SIG-M5 treated with dmso at 0.1 percent for 504 hours (cell line): ENCODE measurements at regions not wholly inside any gene's neighbourhood (a gene's known extent, or its start where the extent isn't known, plus 50 kb on each side); places are given as distances from the start of the nearest gene placed in this dataset.

Source experiments
- DNase-seq: peaks from one replicate; lab custom pipeline; 2025; ENCODE audit not compliant: unreplicated experiment; lab: John Stamatoyannopoulos, UW

DNA sequence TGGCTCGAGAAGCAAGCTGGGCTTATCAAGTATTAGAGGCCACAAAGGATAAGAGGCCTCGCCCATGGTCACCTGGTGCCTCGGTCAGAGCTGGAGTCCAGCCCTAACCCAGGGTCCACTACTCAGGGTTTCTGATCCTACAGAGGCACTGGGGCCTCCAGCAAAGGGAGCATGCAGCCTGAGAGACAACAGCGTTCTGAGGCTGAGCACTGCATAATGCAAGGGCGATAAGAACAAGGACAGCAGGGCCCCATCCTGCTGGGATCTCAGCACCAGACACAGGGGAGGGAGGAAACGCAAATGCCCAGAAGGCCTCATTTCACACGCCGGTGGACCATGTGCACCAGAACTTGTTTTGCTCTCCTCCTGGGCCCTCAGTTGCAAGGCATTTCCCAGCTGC is 63.0 kb downstream of the C5orf15 start:
- DNase-seq: no peak

DNA sequence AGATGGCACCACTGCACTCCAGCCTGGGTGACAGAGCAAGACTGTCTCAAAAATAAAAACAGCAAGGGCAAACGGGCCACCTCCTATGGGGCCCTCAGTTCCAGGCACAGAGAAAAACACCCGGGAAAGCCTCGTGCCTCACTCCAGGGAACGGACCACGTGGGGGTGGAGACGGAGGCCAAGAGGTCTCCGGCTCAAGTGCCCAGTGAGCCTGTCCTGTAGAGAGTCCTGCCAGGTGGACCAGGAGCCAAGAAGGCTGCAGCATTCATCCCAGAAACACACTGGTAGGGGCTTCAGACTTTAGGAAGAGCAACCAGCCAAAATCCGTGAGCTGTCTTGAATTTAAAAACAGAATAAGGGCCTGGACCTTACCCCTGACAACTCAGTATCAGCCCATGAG is 63.8 kb downstream of the C5orf15 start:
- DNase-seq: no peak

DNA sequence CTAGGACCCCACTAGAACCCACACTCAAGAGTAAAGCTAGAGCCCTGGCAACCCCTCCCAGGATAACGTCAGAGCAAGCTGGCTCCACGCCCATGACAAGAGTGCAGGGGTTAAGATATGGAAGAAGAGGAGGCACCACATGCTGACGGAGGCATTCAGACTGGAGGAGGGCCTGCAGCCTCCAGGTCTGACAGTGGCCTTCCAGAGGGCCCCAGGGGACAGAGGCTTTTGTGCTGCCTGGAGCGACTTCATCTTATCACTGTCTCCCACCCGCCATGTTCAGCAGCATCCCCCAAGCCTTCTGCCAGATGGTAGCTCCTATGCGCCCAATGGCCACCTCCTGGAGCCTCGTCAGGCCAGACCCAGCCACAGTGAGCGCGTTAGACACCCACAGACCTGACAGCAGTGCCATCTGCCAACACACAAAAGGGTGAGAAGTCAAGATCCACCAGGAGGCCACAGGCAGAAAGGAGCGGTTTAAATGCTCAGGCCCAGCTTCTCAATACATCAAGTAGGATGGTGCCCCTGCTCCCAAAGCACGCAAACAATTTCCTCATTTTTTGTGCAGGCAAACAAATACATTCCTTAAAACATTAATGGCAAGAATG is 65.8 kb downstream of the C5orf15 start:
- no peak for DNase-seq

DNA sequence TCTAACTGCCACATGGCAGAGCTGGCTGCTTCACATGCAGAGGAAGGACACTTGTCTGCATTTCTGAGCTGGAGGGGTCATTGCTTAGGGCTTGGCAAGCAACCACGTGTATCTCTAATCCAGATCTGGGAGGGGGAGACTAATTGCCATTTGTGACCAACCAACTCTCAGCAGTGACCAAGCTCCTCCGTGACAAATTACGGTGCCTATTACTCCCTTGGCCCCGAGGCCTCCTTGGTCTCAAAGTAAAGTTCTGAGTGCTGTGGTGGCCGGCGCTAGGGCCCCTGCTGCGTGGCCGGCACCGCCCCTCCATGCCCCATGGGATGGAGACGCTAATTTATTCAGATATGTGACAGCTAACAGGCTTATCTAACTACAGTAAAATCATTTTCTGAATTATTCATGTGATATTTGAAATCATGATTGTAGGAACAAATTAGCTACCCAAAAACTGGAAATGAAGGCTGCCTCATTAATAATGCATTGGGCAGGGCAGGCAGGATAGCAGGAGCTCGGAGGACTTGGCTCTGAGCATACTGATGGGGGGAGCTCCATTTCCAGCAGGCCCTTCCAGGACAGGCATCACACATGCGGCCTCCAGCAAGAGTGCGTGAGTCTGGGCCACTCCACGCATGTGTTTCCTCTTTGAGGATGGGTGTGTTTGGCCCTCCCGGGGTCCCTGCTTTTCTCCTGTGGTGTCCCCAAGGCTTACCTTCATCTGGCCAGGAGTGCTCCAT is 67.7 kb downstream of the C5orf15 start:
- DNase-seq: no peak

DNA sequence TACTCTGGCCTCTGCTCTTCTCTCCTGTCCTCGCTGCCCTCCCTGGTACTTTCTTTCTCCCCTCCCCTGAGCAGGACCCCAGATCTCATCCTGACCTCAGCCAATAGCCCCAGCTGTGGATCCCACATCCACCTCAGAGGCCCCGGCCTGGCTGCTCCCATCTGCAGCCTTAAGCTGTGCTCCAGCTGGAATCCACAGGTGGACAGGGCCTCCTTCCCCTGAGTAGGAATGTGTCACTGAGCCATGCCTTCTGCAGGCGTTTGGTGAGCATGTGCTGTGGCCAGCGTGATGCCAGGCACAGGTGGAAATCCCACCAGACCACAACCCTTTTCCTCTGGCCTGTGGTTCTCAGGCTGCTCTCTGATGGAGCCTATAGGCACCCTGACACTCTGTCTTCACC is 68.9 kb downstream of the C5orf15 start:
- DNase-seq: no peak

DNA sequence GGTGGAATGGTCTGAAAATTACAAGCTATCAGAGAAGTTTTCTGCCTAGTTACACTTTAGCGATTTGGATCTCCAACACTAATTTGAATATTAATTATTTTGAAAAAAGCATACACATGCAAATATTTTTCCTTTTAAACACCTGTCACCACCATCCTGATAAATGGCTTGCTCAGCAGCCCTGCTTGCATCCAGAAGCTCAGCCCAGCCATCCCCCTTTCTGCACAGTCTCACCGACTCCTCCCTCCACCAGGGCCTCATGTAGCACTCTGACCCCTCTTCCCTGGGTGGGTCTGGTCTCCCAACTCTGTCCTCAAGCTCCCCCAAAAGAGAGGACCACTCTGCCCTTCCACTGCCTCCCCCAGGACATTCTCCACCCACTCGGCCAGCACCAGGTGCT is 70.0 kb downstream of the C5orf15 start:
- DNase-seq: no peak

DNA sequence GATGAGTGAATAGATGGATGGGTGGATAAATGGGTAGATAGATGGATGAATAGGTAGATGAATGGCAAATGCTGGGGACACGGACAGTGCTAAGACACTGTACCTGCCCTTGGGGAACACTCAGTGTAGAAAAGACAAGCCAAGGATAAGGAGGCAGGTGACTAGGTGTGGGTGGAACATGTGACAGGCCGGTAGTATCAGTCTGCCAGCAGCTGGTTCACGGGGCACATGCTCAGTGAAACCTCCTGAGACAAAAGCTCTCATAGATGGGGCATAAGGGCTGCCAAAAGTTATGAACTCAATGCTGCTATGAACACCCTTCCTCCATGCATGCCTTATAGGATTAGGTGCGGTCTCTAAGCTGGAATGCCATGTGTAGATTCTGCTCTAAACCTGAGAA is 71.0 kb downstream of the C5orf15 start:
- DNase-seq: no peak

DNA sequence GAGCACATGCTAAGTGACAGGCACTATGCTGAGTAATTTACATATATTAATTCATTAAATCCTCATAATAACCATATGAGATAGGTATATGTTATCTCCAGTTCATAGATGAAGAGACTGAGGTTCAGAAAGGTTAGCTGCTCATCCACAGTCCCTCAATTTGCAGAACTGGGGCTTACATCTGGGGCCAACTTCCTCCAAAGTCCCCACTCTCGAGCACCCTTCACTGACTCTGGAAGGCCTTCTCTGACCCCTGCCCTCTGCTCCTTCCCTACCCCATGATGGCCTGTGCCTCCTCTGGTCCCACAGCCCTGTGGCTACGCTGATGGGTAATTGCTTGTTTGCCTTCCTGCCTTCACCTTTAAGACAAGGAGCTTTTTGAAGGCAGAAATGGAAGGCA is 71.6 kb downstream of the C5orf15 start:
- no peak for DNase-seq

DNA sequence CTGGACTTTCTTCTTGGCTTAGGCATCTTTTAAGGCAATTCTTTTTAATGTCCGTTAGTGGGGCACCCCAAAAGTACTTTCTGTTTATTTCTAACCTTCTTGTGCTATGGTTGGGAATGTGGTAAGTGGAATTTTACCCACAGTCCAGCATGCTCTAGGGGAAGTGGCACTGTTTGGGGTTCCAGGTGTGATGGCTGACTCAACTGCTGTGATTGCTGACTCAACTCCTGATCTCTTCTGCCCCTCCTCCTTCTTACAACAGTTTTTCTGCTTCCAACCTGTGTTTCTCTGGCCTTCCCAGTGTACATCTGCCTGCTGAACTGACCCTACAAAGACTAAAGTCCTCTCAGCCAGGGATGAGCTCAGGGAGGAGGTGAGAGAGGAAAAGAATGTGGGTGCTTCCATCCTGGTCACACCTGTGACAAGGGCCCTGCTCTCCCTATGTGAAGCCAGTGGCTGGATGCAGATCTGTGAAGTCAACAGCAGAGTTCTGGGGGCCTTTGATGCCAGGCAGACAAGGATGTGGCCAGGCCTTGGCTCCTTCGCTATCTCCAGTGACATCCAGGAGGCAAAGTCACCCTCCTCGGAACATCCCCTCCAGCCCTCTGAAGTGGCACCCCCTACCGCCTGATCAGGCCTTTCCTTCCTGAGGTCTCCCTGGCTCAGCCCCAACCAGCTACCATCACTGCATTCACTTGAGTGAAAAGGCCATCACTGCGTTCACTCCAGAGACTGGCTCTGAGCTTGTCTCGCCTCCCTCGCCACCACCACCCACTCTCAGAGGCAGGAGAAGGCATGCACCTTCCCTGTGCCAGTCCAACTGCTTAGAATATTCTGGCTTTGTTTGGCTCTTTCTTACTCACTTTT is 72.2 kb downstream of the C5orf15 start:
- DNase-seq: no peak

DNA sequence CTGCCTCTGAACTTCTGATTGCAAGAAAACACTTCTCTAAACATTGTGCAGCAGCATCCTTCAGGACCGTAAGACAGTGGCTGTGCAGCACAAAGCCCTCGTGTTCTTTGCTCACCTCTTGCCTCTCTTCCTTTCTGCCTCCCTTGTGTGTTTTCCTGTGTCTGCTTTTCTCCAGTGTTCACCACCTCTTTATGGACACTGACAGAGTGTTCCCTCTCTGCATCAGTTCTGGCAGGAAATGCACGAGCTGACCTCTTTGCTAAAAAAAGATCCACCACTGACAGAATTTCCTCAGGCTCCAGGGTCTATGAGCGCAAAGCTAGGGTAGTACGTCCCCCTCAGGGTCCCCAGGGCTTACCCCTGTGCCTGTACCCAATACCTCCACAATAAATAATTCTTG is 74.3 kb downstream of the C5orf15 start:
- no peak for DNase-seq

DNA sequence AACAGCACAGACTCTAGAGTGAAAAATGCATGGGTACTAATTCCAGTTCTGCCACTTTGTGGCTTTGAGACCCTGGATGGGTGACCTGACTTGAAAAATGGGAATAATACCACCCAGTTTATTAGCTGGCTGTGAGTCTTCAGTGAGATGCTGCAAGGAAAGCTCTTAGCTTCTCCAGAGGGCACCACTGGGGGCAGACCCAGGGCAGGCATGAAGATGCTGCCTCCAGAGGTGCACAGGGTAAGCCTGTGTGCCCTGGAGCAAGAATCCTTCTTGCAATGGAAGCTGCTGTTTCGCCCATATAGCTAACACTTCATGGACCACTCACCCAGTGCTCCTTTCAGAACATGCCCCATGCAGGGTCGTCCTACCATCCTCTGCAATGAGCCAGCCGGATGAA is 75.7 kb downstream of the C5orf15 start:
- no peak for DNase-seq

DNA sequence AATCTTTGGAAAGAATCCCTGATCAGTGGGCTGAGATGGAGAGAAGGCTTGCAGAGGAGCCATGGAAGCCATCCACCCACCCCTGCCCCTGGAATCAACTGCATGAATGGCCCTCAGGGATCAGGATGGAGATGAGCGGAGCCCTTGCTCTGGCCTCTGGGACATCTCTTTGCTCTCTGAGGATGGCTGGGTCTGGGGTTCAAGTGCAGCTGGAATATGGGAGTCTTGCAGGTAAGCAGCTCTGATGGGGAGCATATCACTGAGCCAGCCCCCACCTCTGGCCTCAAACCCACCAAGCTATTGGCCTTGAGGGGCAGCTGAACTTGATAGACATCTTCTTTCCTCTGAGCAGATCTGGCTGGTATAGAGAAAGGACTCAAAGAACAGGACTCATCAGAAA is 76.1 kb downstream of the C5orf15 start:
- DNase-seq: no peak

DNA sequence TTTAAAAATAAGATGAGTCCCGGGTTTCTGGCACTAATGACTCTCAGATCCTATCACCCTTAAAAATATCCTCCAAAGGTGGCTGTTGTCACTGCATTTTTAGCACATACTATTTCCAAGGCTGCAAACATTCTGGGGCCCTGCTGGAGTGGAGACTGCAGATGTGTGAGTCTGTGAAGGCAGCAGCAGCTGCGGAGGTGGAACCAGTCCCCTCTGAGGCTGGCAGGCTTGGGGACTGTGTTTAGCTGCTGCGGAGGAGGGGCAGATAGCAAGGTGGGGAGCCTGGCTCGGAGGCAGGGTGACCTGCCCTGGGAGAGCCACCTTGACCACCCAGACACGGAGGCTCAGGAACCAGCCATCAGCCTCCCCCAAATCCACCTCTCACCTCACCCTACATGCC is 77.0 kb downstream of the C5orf15 start:
- no peak for DNase-seq

DNA sequence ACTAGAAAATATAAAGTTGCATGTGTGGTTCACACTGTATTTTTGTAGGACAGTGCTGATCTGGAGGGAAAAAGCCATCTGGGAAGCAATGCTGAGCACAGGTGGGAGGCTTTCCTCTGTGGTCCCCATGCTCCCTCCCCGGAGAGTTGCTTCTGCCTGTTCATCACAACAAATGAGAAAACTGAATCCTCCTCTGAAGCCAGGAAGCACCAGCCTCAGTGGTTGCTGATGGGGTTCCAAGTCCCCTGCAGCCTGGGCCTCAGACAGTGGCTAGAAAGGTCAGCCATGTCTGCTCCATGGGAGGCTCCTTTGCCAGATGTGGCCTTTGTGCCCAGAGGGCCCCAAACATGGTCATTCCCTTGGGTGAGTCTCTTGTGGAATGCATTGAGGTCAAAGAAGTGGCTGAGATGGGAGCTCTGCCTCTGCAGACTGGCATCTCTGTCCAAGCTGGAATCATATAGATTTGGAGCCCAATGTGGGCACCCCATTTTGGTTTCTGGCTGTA is 77.6 kb downstream of the C5orf15 start:
- DNase-seq: no peak

DNA sequence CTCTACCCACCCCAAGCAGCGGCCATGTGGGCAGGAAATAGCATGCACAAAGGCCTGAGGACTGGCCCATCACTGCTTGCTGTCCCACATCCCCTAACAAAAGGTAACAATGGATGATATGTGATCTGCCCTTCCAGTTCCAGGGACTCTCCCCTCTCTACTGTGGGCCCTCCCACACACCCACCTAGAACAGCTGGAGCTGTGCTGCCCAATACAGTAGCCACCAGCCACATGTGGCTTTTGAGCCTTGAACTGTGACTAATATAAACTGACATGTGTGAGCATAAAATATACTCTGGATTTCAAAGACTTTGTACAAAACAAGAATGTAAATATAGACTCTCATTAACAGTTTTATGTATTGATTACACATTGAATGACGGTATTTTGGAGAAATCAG is 78.1 kb downstream of the C5orf15 start:
- no peak for DNase-seq

DNA sequence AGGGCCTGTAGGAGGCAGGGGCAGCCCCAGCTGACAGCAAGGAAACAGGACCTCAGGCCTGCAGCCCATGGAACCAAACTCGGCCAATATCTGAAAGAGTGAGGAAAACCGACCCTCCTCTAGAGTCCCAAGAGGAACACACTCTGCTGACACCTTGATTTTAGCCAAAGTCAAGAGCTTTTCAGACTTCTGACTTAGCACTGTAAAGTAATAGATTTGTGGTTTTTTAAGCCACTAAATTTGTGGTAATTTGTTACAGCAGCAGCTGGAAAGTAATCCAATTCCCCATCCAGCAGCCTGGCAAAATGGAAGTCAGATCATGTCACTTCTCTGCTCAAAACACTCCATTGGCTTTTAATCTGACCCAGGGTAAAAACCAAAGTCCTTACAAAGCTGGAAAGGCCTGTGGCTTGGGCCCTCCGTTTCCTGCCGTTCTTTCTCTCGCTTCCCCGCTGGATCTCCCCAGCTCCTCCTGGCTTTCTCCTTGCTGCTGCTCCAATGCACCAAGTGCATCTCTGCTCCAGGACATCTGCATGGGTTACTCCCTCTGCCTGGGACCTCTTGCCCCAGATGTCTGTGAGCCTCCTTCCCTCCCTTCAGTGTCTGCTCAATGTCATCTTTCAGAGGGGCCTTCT is 79.0 kb downstream of the C5orf15 start:
- DNase-seq: no peak

DNA sequence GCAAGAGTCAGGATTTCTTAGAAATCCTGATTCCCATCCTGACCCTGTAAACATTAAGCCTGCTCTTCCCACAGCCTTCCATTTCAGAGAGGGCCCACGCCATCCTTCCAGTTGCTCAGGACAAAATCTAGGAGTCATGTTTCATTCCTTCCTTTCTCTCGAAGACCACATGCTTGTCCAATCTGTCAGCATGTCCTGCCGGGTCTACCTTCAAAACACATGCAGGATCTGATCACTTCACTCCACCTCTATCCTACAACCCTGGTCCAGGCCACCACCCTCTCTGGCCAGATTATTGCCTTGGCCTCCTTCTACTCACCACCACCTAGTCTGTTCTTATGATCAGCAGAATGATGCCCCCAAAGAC is 79.8 kb downstream of the C5orf15 start:
- DNase-seq: no peak

DNA sequence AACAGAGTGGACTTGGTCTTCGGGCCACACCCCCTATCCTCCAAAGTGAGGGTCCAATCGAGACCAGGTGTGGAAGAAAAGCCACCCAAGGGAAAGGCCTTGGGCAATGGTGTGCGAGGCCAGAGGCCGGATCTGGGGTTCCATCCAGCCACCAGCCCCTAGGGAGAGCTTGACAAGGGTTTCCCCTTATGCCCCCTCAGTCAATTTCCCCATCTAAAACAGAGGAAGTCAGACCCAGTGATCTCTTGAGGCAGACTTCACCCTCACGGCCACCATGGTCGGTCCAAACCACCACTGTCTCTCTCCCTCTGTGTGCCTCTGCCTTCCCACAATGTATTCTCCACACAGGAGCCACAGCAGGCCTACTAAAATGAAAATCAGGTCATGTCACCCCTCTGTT is 82.9 kb downstream of the C5orf15 start:
- no peak for DNase-seq

DNA sequence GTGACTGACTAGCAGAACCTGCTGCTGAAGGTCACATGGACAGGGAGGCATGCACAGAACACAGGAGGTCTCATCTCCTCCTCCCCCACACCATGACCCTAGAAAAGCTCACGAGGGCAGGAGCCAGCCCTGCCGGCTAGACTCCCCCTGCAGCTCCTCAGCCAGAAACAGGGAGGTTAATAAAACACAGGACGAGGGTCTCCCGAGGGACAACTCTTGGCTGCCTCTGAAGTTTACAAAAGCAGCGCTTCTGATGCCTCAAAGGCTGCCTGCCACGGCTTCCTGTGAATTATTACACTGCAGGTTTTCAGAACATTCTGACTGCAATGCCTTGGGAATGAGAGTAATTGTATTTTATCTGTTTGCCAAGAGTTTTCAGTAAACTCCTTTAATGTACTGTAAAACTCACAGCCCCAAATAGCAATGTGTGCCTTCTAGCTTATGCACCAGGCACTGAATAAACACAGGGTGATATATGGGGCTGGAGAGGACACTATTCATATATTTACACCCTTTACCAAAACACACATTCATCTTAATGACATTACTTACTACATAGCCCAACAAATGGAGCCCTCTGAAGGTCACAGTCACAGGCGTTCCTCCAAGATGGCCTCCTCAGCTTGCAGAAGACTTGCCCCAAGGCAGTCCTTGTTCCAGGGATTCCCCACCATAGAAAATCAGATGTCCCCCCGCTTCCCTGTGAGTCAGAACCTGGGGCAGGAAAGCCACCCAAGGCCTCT is 83.7 kb downstream of the C5orf15 start:
- DNase-seq: no peak

DNA sequence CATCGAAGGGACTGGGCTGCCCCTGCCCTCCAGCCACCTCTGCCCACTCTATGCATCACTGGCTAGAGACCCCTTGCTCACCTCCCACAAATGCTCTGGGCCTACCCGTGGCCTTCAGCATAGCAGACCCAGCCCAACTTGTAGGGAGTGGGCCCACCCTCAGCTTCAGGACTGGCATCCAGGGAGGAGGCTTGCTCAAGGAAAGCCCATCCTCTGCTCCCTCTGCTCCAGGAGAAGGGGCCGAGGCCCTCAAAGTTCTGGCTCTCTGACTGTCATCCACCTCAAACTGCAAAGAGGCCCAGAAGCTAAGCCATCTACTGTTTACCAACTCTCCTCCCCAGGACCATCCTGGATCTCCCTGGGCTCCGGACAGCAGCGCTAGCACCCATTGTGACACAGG is 84.5 kb downstream of the C5orf15 start:
- no peak for DNase-seq

DNA sequence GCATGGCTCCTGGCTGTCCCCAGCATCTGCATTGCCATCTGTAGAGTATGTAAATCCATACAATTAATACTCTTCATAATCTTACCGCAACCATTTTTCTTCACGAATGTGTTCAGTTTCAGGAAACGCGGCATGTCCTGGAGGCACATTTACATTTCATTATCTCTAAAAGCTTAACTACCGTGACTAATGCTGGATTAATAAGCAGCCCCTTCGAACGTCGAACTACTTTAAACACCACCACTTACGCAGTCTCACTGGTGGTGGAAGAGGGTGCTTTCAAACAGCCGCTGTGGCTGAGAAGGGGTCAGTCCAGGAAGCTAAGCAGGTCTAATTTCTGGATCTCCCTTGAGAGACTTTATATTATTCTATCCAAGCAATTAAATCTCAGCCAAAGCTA is 85.6 kb downstream of the C5orf15 start:
- DNase-seq: no peak
